Neutrophil (primary cell): ENCODE measurements at regions not wholly inside any gene's neighbourhood (a gene's known extent, or its start where the extent isn't known, plus 50 kb on each side); places are given as distances from the start of the nearest gene placed in this dataset.

Experiments used
- H3K27ac ChIP-seq: fragments of 200-600 bp; sonication (generic); 2 replicates; pipeline ENCODE4 v1.5.1; 2016; ENCODE audit warnings: mild to moderate bottlenecking, moderate library complexity
- H3K27me3 ChIP-seq: fragments of 200-600 bp; sonication (generic); 2 replicates; pipeline ENCODE4 v1.6.0; 2016; ENCODE audit warnings: mild to moderate bottlenecking
- H3K36me3 ChIP-seq: fragments of 200-600 bp; sonication (generic); 2 replicates; pipeline ENCODE4 v1.5.1; 2017
- H3K4me1 ChIP-seq, 2 experiments: fragments of 200-600 bp in 1 of 2; sonication (generic) in 1 of 2; 1 replicate in 1 of 2; 2 replicates in 1 of 2; pipeline versions ENCODE4 v1.5.1 to v1.6.1; 2013 to 2016; ENCODE audit warnings: low read depth in 1 of 2, low read length in 1 of 2, mild to moderate bottlenecking in 1 of 2, moderate library complexity in 1 of 2; ENCODE audit not compliant: control insufficient read depth in 1 of 2, insufficient read depth in 1 of 2
- H3K4me3 ChIP-seq, 2 experiments: fragments of 200-600 bp in 1 of 2; sonication (generic) in 1 of 2; 1 replicate in 1 of 2; 2 replicates in 1 of 2; pipeline ENCODE4 v1.5.1; 2013 to 2016; ENCODE audit warnings: low read depth in 1 of 2, low read length in 1 of 2, mild to moderate bottlenecking in 1 of 2, moderate library complexity in 1 of 2
- H3K9me3 ChIP-seq: fragments of 200-600 bp; sonication (generic); 2 replicates; pipeline ENCODE4 v1.5.1; 2016
- TF ChIP-seq, protein P1 (sequence below): fragments of 200-600 bp; sonication (generic); IDR thresholded peaks from 2 replicates; pipeline ENCODE4 v1.5.1; 2016; ENCODE audit warnings: antibody characterized with exemption

DNA sequence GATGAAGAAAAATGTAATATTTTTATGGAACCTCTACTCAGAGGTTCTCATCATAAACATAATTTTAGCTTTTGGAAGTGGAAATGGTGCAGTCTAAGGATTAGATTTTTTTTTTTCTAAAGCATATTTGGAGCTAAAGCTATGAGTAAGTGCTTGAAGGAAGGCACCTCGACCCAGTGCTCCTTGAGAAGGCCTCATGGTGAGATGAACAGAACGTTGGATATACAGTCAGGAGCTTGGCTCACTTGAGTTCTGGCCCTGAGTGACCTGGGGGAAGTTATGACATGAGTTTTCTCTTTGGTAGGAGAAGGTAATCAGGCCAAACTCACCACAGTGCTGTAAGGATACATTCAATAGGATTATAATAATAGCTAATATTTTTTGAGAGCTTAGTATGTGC is 163.3 kb downstream of the JCAD start:
- no peak overlapping the region for H3K27ac ChIP-seq
- no peaks in the 10 kb centered on the region for H3K36me3 ChIP-seq
- TF ChIP-seq, protein P1, sequence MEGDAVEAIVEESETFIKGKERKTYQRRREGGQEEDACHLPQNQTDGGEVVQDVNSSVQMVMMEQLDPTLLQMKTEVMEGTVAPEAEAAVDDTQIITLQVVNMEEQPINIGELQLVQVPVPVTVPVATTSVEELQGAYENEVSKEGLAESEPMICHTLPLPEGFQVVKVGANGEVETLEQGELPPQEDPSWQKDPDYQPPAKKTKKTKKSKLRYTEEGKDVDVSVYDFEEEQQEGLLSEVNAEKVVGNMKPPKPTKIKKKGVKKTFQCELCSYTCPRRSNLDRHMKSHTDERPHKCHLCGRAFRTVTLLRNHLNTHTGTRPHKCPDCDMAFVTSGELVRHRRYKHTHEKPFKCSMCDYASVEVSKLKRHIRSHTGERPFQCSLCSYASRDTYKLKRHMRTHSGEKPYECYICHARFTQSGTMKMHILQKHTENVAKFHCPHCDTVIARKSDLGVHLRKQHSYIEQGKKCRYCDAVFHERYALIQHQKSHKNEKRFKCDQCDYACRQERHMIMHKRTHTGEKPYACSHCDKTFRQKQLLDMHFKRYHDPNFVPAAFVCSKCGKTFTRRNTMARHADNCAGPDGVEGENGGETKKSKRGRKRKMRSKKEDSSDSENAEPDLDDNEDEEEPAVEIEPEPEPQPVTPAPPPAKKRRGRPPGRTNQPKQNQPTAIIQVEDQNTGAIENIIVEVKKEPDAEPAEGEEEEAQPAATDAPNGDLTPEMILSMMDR = no peak
- H3K9me3 ChIP-seq = no peaks in the 10 kb centered on the region
- no peak overlapping the region for H3K4me3 ChIP-seq
- no peaks in the 10 kb centered on the region for H3K4me1 ChIP-seq
- H3K27me3 ChIP-seq = no peaks in the 10 kb centered on the region

DNA sequence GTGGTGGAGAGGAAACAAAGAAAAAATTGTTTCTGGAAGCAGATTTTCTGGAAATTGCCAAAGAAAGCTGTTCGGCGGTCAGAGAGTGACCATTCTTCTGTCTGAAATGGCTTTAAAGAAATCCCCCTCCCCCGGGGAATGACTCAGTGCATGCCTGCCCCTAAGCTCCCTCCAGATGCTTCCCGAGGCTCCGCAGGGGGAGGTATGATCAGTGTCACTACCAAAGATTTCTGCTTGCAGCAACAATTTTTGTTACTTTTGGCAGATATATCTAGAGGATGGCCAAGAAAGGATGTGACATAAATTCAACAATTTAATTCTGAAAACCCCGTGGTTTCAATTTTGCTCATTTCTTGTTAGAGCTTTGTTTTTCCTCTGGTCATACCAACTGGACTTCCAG is 163.9 kb downstream of the JCAD start:
- Histone ChIP-seq H3K27me3 (no peaks in the 10 kb centered on the region), H3K9me3 (no peaks in the 10 kb centered on the region), H3K36me3 (no peaks in the 10 kb centered on the region), H3K27ac (no peak overlapping the region), H3K4me3 (no peak overlapping the region), H3K4me1 (no peaks in the 10 kb centered on the region)
- TF ChIP-seq, protein P1 = no peak

DNA sequence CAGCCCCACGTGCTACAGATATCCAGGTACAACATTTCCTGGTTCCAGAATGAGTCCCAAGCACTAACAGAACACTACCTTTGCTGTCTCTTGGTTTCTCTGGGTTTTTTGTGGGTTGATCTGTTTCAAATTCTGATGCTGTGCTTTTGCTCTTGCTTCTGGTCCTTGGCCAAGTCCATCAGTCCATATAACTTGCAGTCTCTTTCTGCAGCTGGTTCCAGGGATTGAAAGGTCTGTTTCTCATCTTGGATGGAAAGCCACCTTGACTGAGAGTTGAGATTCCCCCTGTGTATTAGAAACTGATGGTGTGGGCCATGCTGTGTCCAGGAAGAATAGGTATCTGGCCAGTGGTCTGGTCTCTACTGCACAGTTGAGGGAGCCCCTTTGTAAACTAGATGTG is 171.1 kb downstream of the JCAD start:
- no peaks in the 10 kb centered on the region for H3K9me3 ChIP-seq
- no peak overlapping the region for H3K27ac ChIP-seq
- no peak overlapping the region for H3K4me3 ChIP-seq
- no peaks in the 10 kb centered on the region for H3K4me1 ChIP-seq
- TF ChIP-seq, protein P1 = no peak
- H3K27me3 ChIP-seq = no peaks in the 10 kb centered on the region
- H3K36me3 ChIP-seq = no peaks in the 10 kb centered on the region

DNA sequence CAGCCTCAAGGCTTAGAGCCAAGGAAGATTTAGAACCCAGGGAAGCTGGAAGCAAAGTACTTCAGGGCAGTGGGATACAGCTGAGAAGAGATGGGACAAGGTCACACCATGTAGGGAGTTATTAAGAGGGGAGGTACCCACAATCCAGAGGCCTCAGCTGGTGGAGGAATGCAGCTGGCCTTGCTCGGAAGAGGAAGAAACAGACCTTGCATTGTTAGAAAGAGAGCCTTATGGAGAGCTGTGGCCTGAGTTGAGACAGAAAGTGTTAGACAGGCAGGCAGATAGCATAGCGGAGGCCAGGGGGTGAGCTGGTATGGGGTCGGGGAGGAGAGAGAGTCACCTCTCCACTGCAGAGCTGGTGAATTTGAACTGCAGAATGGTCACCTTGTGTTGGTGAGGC is 173.1 kb downstream of the JCAD start:
- no peaks in the 10 kb centered on the region for H3K4me1 ChIP-seq
- no peaks in the 10 kb centered on the region for H3K9me3 ChIP-seq
- no peak overlapping the region for H3K27ac ChIP-seq
- no peaks in the 10 kb centered on the region for H3K27me3 ChIP-seq
- H3K36me3 ChIP-seq = no peaks in the 10 kb centered on the region
- TF ChIP-seq, protein P1 = no peak
- no peak overlapping the region for H3K4me3 ChIP-seq

DNA sequence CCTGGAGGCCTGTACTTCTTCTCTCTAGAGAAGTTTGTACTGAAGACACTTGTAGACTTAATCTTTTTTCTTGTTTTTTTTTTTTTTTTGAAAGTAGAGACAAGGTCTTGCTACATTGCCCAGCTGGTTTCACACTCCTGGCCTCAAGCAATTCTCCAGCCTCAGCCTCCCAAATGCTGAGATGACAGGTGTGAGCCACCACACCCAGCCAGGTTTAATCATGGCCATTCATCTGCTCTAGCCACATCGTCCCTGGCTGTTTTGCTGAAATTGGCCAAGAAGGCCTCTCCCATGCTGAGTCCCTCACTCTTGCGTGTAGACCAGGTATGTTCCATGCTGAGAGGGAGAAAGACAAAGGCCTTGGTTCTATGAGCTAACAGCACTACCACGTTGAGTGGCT is 176.2 kb downstream of the JCAD start:
- Histone ChIP-seq H3K4me1 (no peaks in the 10 kb centered on the region), H3K36me3 (no peaks in the 10 kb centered on the region), H3K4me3 (no peak overlapping the region), H3K27me3 (peaks cover 12% of the 10 kb centered on the region), H3K27ac (no peak overlapping the region), H3K9me3 (no peaks in the 10 kb centered on the region)
- TF ChIP-seq, protein P1 = no peak

DNA sequence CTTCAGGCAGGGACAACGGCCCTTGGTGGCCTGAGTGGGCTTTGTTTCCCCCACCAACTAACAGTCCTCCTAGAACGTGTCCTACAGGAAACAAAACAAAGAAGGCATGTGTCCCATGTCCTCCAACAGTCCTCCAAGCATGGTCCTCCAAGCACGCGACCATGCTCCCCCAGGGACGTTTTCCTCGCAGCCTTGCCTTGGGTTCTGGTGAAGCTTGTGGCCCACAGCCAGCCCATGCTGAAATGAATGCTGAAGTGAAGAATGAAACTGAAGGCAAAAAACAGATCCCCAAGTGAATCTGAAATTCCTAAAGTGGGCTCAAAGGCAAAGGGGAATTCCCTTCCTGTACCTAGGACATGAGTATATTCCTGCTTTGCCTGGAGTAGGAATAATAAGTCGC is 176.6 kb downstream of the JCAD start:
- no peak overlapping the region for H3K4me3 ChIP-seq
- H3K4me1 ChIP-seq = no peaks in the 10 kb centered on the region
- no peaks in the 10 kb centered on the region for H3K36me3 ChIP-seq
- H3K27ac ChIP-seq = no peak overlapping the region
- H3K9me3 ChIP-seq = no peaks in the 10 kb centered on the region
- TF ChIP-seq, protein P1 = no peak
- H3K27me3 ChIP-seq = peaks cover 17% of the 10 kb centered on the region
